ENCODE measurements at regions not wholly inside any gene's neighbourhood (a gene's known extent, or its start where the extent isn't known, plus 50 kb on each side); places are given as distances from the start of the nearest gene placed in this dataset.

- TF ChIP-seq CTCF (IDR thresholded peaks at IDR 0.05; ENCODE audit: low read length) (no peak), EZH2 (IDR thresholded peaks at IDR 0.05; ENCODE audit: borderline replicate concordance, low read length) (no peak)
These were observed 165.8 kb upstream of the CTTNBP2NL start for GRCh38 chr1:112230232-112230631.
